Breast epithelium (tissue), 3 donors: ENCODE measurements at regions not wholly inside any gene's neighbourhood (a gene's known extent, or its start where the extent isn't known, plus 50 kb on each side); places are given as distances from the start of the nearest gene placed in this dataset.

Source experiments
- CTCF ChIP-seq, 3 donors: fragments of 450-650 bp; IDR thresholded peaks; one replicate each; pipeline ENCODE4 v1.5.1; 2016 to 2017; ENCODE audit warnings: antibody characterized with exemption in 3 of 3, mild to moderate bottlenecking in 3 of 3, moderate library complexity in 3 of 3
- POLR2A ChIP-seq: fragments of 450-650 bp; IDR thresholded peaks from one replicate; pipeline ENCODE4 v1.6.1; 2016; ENCODE audit warnings: antibody characterized with exemption, mild to moderate bottlenecking, moderate library complexity
- POLR2AphosphoS5 ChIP-seq, 3 donors: sonication (generic); formaldehyde crosslinking; IDR thresholded peaks; one replicate each; pipeline ENCODE4 v1.6.1; 2017; ENCODE audit warnings: antibody characterized with exemption in 3 of 3

GRCh38 chr6:14276667-14277404 is 159.3 kb downstream of the CD83 start:
- no peak for TF ChIP-seq CTCF (IDR thresholded peaks at IDR 0.05)
- no peak for TF ChIP-seq POLR2AphosphoS5 (IDR thresholded peaks at IDR 0.05)
- TF ChIP-seq POLR2A, result no peak
